ENCODE measurements at regions not wholly inside any gene's neighbourhood (a gene's known extent, or its start where the extent isn't known, plus 50 kb on each side); places are given as distances from the start of the nearest gene placed in this dataset.

DNA sequence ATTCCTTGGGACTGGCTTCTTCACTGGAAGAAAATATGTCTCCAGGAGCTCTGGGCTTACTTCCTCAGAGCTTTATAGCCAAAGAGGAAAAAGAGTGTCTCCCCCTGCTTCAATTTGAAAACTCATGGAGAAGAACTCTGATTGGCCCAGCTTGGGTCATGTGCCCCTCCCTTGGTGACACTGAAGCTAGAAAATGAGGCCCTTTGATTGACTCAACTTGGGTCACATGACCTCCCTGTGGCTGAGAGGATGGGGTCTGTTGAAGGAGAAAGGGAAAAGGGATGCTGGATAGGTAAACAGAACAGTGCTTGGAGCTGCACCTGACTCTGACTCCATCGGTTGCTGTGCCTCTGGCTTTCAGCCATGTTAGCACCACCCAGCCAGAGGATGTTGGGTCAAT, 70.6 kb upstream of the KSR1 start:
- TF ChIP-seq, protein P1, sequence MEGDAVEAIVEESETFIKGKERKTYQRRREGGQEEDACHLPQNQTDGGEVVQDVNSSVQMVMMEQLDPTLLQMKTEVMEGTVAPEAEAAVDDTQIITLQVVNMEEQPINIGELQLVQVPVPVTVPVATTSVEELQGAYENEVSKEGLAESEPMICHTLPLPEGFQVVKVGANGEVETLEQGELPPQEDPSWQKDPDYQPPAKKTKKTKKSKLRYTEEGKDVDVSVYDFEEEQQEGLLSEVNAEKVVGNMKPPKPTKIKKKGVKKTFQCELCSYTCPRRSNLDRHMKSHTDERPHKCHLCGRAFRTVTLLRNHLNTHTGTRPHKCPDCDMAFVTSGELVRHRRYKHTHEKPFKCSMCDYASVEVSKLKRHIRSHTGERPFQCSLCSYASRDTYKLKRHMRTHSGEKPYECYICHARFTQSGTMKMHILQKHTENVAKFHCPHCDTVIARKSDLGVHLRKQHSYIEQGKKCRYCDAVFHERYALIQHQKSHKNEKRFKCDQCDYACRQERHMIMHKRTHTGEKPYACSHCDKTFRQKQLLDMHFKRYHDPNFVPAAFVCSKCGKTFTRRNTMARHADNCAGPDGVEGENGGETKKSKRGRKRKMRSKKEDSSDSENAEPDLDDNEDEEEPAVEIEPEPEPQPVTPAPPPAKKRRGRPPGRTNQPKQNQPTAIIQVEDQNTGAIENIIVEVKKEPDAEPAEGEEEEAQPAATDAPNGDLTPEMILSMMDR (IDR thresholded peaks at IDR 0.05) = no peak
- no peak for TF ChIP-seq POLR2A (IDR thresholded peaks at IDR 0.05)
